Gastroesophageal sphincter (tissue), 3 donors: ENCODE measurements at regions not wholly inside any gene's neighbourhood (a gene's known extent, or its start where the extent isn't known, plus 50 kb on each side); places are given as distances from the start of the nearest gene placed in this dataset.

Experiments
- EP300 ChIP-seq: sonication (generic); formaldehyde crosslinking; IDR thresholded peaks from one replicate; pipeline ENCODE4 v1.6.1; 2017; ENCODE audit warnings: antibody characterized with exemption, mild to moderate bottlenecking
- POLR2A ChIP-seq, 2 donors: fragments of 450-650 bp; IDR thresholded peaks; one replicate each; pipeline ENCODE4 v1.6.1; 2017; ENCODE audit warnings: antibody characterized with exemption in 2 of 2, mild to moderate bottlenecking in 2 of 2, moderate library complexity in 1 of 2
- POLR2AphosphoS5 ChIP-seq: sonication (generic); formaldehyde crosslinking; IDR thresholded peaks from one replicate; pipeline ENCODE4 v1.6.1; 2017; ENCODE audit warnings: antibody characterized with exemption
- TF ChIP-seq, protein P1 (sequence below), 4 experiments: fragments of 200-600 bp in 2 of 4; fragments of 450-650 bp in 2 of 4; sonication (generic) in 1 of 4; IDR thresholded peaks; one replicate each; pipeline ENCODE4 v1.5.1; 2017 to 2019; ENCODE audit warnings: antibody characterized with exemption in 4 of 4, mild to moderate bottlenecking in 2 of 4, moderate library complexity in 2 of 4

DNA sequence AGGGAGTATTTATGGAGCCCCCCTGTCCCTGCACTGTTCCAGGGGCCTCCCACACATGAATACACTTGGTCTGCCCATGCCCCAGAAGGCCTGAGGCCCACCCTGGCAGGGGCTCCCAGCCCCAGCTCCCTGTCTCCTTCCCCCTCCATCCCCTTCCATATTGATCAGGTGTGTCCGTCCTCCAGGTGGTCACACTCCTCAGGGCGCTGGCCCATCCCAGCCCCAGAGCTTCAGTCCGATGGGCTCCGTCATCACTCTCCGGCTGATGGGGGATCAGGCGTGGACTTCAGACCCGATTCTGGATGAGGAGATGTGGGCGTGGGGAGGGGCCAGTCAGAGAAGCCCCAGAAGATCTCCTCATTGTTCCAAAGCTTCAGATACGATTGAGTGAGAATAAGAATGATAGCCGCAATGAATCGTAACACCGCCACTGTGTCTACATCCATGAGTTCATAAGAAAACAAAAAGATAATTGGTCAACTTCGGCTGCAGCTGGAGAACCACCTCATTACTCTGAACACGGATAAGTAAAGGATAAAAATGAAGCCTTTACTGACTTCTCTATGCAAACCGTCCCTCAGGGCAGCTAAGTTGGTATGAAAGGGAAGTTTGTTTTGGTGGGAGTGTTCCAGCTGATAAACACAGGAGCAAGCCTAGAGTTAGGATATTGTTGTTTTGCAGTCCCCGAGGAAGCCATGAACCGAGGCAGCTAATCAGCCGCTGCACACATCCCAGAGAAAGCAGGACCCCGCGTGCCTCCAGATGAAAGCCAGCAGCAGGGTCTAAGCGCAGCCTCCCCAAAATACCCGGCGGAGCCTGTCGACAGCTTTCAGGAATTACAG lies 279.5 kb downstream of the NDUFA10 start:
- no peak for TF ChIP-seq POLR2A (IDR thresholded peaks at IDR 0.05)
- TF ChIP-seq, protein P1, sequence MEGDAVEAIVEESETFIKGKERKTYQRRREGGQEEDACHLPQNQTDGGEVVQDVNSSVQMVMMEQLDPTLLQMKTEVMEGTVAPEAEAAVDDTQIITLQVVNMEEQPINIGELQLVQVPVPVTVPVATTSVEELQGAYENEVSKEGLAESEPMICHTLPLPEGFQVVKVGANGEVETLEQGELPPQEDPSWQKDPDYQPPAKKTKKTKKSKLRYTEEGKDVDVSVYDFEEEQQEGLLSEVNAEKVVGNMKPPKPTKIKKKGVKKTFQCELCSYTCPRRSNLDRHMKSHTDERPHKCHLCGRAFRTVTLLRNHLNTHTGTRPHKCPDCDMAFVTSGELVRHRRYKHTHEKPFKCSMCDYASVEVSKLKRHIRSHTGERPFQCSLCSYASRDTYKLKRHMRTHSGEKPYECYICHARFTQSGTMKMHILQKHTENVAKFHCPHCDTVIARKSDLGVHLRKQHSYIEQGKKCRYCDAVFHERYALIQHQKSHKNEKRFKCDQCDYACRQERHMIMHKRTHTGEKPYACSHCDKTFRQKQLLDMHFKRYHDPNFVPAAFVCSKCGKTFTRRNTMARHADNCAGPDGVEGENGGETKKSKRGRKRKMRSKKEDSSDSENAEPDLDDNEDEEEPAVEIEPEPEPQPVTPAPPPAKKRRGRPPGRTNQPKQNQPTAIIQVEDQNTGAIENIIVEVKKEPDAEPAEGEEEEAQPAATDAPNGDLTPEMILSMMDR (IDR thresholded peaks at IDR 0.05) = no peak
- no peak for TF ChIP-seq EP300
- no peak for TF ChIP-seq POLR2AphosphoS5
